ENCODE measurements at regions not wholly inside any gene's neighbourhood (a gene's known extent, or its start where the extent isn't known, plus 50 kb on each side); places are given as distances from the start of the nearest gene placed in this dataset.
"Not testable (repeated sequence)": the region's sequence is repeated elsewhere in the genome, so short reads cannot be mapped to it uniquely, and the experiment has no call there.

DNA sequence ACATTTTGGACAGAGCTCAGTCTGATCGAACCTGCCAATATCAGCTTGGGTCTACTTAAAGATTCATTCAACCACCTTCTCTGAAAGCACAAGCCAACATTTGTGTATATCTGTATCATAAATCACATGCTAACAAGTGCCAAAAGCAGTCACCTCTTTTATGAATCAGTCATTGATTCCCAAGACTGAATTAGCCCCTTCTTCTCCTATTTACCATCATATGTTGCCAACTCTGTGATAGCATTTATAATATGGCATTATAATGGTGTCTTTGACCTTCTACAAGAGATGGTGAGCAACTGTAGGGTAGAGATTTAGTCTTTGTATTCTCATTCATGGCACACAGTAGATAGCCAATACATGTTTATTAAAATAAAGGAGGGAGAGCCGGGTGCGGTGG lies 61.4 kb downstream of the DDX53 start:
- TF ChIP-seq TAF1 (IDR thresholded peaks at IDR 0.05; ENCODE audit: borderline replicate concordance, low read depth, low read length) (no peak), POLR2A (IDR thresholded peaks at IDR 0.05; ENCODE audit: low read depth, low read length) (no peak), POLR2AphosphoS5 (IDR thresholded peaks at IDR 0.05; ENCODE audit: low read depth, low read length) (no peak)
- no peak for FAIRE-seq
- DNase-seq (ENCODE audit: insufficient read length): no peak

DNA sequence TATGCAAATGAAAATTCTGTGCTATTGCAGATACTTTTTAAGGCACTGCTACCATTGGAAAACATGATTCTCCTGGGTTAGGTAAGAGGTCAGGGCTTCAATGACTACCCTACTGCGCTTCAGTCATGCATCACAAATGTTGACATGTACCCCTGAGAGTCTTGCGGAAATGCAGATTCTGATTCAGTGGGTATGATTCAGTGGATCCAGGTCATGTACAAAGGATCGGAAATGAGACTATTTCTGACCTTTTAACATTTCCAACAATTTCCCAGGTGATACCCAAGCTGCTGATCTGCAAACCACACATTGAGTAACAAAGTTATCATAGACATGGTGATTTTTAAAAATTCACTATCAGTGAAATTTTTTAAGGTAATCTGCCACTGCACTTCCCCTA lies 62.6 kb downstream of the DDX53 start:
- DNase-seq (ENCODE audit: insufficient read length) (no peak), FAIRE-seq (no peak)

DNA sequence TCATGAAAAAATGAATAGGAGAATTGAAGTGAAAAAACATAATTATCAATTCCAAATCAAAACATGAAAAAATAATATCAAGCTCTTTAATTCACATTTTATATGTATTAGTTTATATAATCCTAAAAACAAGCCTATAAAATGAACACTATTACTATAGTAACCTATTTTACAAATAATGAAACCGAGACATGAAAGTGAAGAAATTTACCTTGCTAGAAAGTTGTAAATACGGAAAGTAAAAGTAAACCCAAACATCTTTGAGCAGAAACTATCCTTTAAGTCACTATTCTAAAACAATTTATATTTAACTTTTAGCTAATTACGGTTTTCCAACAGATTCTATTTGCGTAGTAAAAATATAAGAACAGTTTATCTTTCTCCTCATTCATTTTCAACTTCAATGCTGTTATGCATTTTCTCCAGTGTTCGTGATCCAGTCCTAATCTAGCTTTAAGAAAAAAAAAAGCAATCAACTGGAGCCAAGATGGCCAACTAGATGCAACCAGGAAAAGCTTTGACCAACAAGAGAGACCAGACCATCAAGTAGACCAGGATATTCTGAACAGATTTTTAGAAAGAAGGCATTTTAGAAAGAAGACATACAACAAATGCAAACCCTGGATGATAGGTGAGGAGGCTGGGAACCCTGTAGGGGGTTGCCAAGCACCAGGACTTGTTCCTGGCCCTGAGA lies 67.0 kb downstream of the DDX53 start:
- DNase-seq (ENCODE audit: insufficient read length) (no peak), FAIRE-seq (no peak)
- TF ChIP-seq POLR2AphosphoS5 (IDR thresholded peaks at IDR 0.05; ENCODE audit: low read depth, low read length) (no peak), POLR2A (IDR thresholded peaks at IDR 0.05; ENCODE audit: low read depth, low read length) (no peak), TAF1 (IDR thresholded peaks at IDR 0.05; ENCODE audit: borderline replicate concordance, low read depth, low read length) (no peak)

More for the DNA sequence above, 62.6 kb downstream of the DDX53 start:
- TF ChIP-seq TAF1 (IDR thresholded peaks at IDR 0.05; ENCODE audit: borderline replicate concordance, low read depth, low read length): no peak
- TF ChIP-seq POLR2A (IDR thresholded peaks at IDR 0.05; ENCODE audit: low read depth, low read length): no peak
- no peak for TF ChIP-seq POLR2AphosphoS5 (IDR thresholded peaks at IDR 0.05; ENCODE audit: low read depth, low read length)

DNA sequence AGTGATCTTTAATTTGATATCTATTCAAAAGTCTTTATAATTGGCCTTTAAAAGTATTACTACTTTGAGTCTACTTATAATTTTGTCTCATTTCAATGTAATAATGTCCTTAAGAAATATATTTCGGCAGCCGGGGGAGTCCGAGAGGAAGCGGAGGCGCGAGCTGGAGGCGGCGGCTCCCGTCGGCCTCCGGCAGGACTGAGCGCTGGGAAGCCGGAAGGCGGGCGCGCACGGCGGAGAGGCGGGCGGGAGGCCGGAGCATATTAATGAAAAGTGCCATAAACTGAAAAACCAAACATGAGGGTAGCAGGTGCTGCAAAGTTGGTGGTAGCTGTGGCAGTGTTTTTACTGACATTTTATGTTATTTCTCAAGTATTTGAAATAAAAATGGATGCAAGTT lies 75.7 kb downstream of the DDX53 start:
- DNase-seq (ENCODE audit: insufficient read length): not testable (repeated sequence)
- peak; percentile 44 for FAIRE-seq

DNA sequence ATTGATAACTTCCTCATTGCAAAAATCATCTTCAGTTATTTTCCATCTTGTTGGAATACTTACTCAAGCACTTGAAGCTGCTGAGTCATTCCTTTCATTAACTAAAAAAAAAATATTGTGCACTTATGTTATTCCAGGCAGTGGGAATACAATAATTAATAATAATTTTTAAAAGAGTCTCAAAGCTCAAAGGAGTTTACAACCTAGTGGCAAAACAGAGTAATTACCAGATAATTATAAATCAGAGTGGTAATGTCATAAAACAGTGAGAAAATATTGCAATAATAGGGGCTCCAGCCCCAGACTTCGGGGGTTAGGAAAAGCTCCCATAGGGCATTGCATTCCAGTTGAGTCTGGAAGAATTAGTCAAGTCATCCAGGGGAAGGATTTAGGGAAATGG lies 79.6 kb downstream of the DDX53 start:
- TF ChIP-seq POLR2A (IDR thresholded peaks at IDR 0.05; ENCODE audit: low read depth, low read length) (no peak), POLR2AphosphoS5 (IDR thresholded peaks at IDR 0.05; ENCODE audit: low read depth, low read length) (no peak), TAF1 (IDR thresholded peaks at IDR 0.05; ENCODE audit: borderline replicate concordance, low read depth, low read length) (no peak)
- DNase-seq (ENCODE audit: insufficient read length) (no peak), FAIRE-seq (no peak)

DNA sequence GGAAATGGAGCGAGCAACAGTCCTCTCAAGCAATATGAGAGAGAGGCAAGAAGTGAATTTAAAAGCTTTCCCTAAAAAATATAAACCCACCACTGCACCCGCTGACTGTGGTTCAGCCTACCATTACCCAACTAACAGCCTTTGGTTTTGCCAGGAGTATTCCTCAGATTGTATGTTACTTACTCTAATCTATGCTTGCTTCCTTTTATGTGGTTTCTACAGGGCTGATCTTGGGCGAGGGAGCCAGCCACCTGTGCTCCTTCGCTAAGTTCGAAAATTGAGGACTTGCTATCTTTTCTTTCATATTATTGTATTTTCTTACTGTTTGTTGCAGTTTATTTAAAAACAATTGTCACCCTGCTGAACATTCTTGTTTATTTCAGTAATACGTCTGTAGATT lies 101.1 kb downstream of the DDX53 start:
- TF ChIP-seq POLR2A (IDR thresholded peaks at IDR 0.05; ENCODE audit: low read depth, low read length) (no peak), POLR2AphosphoS5 (IDR thresholded peaks at IDR 0.05; ENCODE audit: low read depth, low read length) (no peak)
- no peak for DNase-seq (ENCODE audit: insufficient read length)
- no peak for FAIRE-seq

DNA sequence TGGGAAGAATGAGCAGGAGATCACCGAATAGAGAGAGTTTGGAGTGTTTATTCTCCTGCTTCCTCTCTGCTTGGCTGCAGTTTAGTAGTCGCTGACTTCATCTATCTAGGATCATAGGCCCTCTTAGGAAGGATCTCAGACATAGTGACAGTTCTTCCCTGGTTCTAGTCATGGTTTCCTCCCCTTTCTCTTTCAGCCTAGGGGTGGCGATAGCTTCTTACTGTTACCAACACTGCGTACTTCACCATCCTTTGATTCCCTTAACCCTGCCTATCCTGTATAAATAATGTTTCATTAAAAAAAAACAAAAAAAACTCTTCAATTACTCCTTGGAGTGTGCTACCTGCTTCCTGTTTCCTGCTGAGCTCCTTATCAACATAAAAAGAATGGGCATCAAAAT lies 103.8 kb downstream of the DDX53 start:
- DNase-seq (ENCODE audit: insufficient read length): no peak
- TF ChIP-seq POLR2AphosphoS5 (IDR thresholded peaks at IDR 0.05; ENCODE audit: low read depth, low read length) (no peak), TAF1 (IDR thresholded peaks at IDR 0.05; ENCODE audit: borderline replicate concordance, low read depth, low read length) (no peak), POLR2A (IDR thresholded peaks at IDR 0.05; ENCODE audit: low read depth, low read length) (no peak)
- FAIRE-seq: no peak

DNA sequence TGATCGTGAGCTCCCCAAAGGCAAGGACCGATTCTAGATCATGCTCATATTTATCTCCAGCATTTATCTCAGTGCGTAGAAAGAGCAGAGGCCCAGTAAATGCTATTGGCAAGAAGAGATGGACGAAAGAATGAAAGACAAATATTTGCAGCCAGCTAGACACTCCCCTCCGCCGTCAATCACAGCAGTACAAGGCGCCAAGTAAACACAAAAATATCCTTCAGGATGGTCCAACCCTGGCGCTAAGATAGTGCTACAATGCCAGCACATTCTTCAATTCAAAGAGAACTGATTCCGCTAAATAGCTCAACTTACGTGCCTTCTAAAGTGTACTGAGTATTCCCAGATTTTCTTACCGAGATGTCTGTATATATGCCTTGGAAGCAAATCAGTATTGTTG lies 114.5 kb downstream of the DDX53 start:
- no peak for TF ChIP-seq POLR2AphosphoS5 (IDR thresholded peaks at IDR 0.05; ENCODE audit: low read depth, low read length)
- TF ChIP-seq TAF1 (IDR thresholded peaks at IDR 0.05; ENCODE audit: borderline replicate concordance, low read depth, low read length): no peak
- TF ChIP-seq POLR2A (IDR thresholded peaks at IDR 0.05; ENCODE audit: low read depth, low read length): no peak
- no peak for DNase-seq (ENCODE audit: insufficient read length)
- peak; percentile 17 for FAIRE-seq

DNA sequence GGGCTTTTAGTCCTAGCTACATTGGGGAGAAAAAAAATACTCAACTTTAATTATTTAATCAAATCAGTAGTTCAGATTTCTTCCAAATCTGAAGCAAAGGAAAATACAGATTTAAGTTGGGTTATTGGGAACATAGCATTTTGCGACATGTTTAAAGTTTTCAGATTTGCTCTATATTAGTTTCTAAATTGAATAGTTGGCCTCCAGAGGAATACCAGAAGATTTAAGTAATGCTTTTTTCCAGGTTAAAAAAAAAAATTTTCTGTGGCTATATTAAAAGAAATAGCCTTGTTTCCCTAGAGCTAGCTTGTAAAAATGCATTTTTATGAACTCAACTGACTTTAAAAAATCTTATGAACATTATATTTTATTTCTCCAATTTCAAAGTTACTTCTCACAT lies 115.9 kb downstream of the DDX53 start:
- DNase-seq (ENCODE audit: insufficient read length) (no peak), FAIRE-seq (no peak)
- TF ChIP-seq POLR2AphosphoS5 (IDR thresholded peaks at IDR 0.05; ENCODE audit: low read depth, low read length): no peak
- no peak for TF ChIP-seq TAF1 (IDR thresholded peaks at IDR 0.05; ENCODE audit: borderline replicate concordance, low read depth, low read length)
- TF ChIP-seq POLR2A (IDR thresholded peaks at IDR 0.05; ENCODE audit: low read depth, low read length): no peak

DNA sequence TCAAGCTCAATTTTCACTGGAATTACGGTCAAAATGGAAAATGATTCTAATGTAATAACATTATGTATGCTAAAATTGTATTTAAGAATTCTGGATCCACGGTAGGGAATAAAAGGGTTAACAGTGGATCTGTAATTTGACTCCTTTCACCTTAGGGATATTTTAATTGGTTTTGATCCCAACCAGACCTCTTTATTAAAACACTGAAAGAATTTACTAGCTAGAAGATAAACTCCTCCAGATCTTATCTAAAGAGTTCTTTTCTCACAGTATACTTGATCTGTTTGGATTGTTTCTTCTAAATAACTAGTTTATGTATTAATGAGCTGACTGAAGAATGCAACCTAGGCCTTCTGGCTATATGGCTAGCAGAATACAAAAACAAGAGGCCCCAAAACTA lies 118.4 kb downstream of the DDX53 start:
- FAIRE-seq (no peak), DNase-seq (ENCODE audit: insufficient read length) (no peak)
- no peak for TF ChIP-seq TAF1 (IDR thresholded peaks at IDR 0.05; ENCODE audit: borderline replicate concordance, low read depth, low read length)
- no peak for TF ChIP-seq POLR2A (IDR thresholded peaks at IDR 0.05; ENCODE audit: low read depth, low read length)
- no peak for TF ChIP-seq POLR2AphosphoS5 (IDR thresholded peaks at IDR 0.05; ENCODE audit: low read depth, low read length)

DNA sequence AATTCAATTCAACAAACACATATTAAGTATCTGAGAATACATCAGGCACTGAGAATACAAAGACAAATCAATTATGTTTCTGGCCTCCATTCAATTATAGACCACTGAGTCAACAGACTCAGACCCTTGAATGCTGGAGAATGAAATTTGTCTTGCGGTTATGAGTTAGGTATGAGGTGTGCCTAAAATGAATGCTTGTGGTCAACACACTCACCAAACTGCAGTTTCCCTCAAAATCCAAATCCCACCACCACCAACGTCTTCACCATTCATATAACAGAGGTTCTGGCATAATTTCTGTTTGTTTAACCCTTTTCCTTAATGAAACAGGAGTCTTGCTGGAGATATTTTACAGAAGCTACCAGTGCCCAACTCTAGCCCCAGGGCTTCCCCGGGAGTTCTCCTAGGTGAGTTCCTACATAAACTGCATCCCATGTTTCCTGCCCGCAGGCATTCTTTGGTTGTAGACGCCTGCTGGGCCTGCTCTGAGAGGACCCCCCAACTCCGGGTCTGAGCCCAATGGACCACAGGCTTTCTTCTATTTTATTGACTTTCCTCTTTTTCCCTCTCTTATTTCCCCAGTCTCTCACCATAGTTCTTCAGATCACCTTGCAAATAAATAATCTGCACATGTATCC lies 119.2 kb downstream of the DDX53 start:
- DNase-seq (ENCODE audit: insufficient read length): no peak
- FAIRE-seq: no peak
- TF ChIP-seq POLR2A (IDR thresholded peaks at IDR 0.05; ENCODE audit: low read depth, low read length) (no peak), POLR2AphosphoS5 (IDR thresholded peaks at IDR 0.05; ENCODE audit: low read depth, low read length) (no peak), TAF1 (IDR thresholded peaks at IDR 0.05; ENCODE audit: borderline replicate concordance, low read depth, low read length) (no peak)

DNA sequence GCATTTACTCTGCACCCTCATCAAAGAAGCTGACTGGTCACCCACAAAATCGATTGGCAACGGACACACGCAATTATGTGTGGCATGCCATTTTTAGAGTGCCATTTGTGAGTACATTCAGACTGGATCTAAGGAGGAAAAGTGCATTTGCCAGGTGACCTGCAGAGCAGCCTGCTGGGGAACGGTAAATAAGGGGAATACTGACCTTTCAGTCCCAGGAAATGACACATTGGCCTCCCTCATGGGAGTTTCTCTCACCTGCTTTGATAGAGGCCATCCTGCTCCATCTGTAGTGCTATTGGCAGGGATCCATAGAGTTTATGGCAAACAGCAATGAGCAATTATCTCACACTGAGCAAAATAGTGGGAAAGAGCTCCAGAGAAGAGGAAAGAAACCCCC lies 127.8 kb downstream of the DDX53 start:
- DNase-seq (ENCODE audit: insufficient read length): no peak

More for the DNA sequence above, 127.8 kb downstream of the DDX53 start:
- FAIRE-seq: no peak
- TF ChIP-seq POLR2A (IDR thresholded peaks at IDR 0.05; ENCODE audit: low read depth, low read length): no peak
- TF ChIP-seq TAF1 (IDR thresholded peaks at IDR 0.05; ENCODE audit: borderline replicate concordance, low read depth, low read length): no peak
- TF ChIP-seq POLR2AphosphoS5 (IDR thresholded peaks at IDR 0.05; ENCODE audit: low read depth, low read length): no peak
